ENCODE measurements at regions not wholly inside any gene's neighbourhood (a gene's known extent, or its start where the extent isn't known, plus 50 kb on each side); places are given as distances from the start of the nearest gene placed in this dataset.
A peak's percentile ranks its signal among the peaks of the same experiment; 100 is the strongest.

DNA sequence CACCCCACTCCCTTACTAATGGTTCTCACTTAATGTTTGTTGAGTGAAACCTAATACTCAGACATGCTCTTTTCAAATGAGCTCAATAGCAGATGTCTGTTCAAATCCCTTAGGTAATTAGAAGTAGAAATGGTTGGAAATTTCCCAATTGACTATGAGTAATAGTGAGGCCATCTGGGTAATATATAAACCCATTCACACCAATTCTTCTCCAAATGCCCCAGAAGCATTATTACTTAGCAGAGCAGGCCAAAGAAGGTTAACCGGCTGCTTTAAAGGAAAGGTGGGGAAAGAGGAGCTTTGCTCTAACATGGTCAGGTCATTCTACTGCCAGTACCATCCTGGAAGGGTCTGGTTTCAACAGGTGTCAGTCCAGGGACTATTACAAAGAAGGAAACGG, 119.5 kb upstream of the MTAP start:
- dilution Hi-C loops (cut with MboI; ENCODE audit: extremely low pct_ligation_motif_present, low sequenced_read_pairs): no loop called here
- Histone ChIP-seq H3K9me3 (ENCODE audit: control insufficient read depth, low read depth, low read length) (no peaks in the 10 kb centered on the region), H4K20me1 (ENCODE audit: control insufficient read depth, extremely low read depth, insufficient read depth, low read length) (no peaks in the 10 kb centered on the region), H3K9me1 (ENCODE audit: control insufficient read depth, extremely low read depth, insufficient read depth, low read length) (no peaks in the 10 kb centered on the region), H3K4me3 (ENCODE audit: control insufficient read depth in 2 of 3, extremely low read depth in 1 of 3, insufficient read depth in 2 of 3, low read depth in 1 of 3, low read length in 3 of 3) (no peak overlapping the region), H3K79me2 (ENCODE audit: control insufficient read depth, insufficient read depth, low read length) (peaks cover 15% of the 10 kb centered on the region), H2AFZ (ENCODE audit: control insufficient read depth, low read length) (no peak overlapping the region), H3K4me1 (ENCODE audit: control insufficient read depth, extremely low read depth, insufficient read depth, low read length) (peaks cover 92% of the 10 kb centered on the region), H3K27ac (ENCODE audit: control insufficient read depth, insufficient read depth, low read length) (peak overlapping the region; percentile 95), H3K9ac (ENCODE audit: control insufficient read depth, extremely low read depth, insufficient read depth, low read length) (peak overlapping the region; percentile 67), H3K36me3 (ENCODE audit: control insufficient read depth in 2 of 2, extremely low read depth in 1 of 2, insufficient read depth in 2 of 2, low read length in 2 of 2) (no peaks in the 10 kb centered on the region), H3K4me2 (ENCODE audit: control insufficient read depth, extremely low read depth, insufficient read depth, low read depth, low read length) (peak overlapping the region; percentile 84), H3K27me3 (ENCODE audit: control insufficient read depth, extremely low read depth, insufficient read depth, low read length) (no peaks in the 10 kb centered on the region)
- FAIRE-seq (peak; percentile 87), DNase-seq (ENCODE audit: low read depth, low spot score) (no peak)
- TF ChIP-seq EZH2 (IDR thresholded peaks at IDR 0.05; ENCODE audit: low read length) (no peak), CTCF (optimal IDR thresholded peaks at IDR 0.05 in 1 of 3, IDR thresholded peaks at IDR 0.05 in 1 of 3, conservative IDR thresholded peaks at IDR 0.05 in 1 of 3; ENCODE audit: extremely low read depth in 1 of 3, insufficient read depth in 2 of 3, low read length in 3 of 3) (no peak)

GRCh38 chr9:21683484-21684175, 118.8 kb upstream of the MTAP start:
- Histone ChIP-seq H3K9ac (ENCODE audit: control insufficient read depth, extremely low read depth, insufficient read depth, low read length) (peak overlapping the region; percentile 67), H2AFZ (ENCODE audit: control insufficient read depth, low read length) (no peak overlapping the region), H3K79me2 (ENCODE audit: control insufficient read depth, insufficient read depth, low read length) (peaks cover 17% of the 10 kb centered on the region), H3K27me3 (ENCODE audit: control insufficient read depth, extremely low read depth, insufficient read depth, low read length) (no peaks in the 10 kb centered on the region), H4K20me1 (ENCODE audit: control insufficient read depth, extremely low read depth, insufficient read depth, low read length) (no peaks in the 10 kb centered on the region), H3K4me1 (ENCODE audit: control insufficient read depth, extremely low read depth, insufficient read depth, low read length) (peaks cover 91% of the 10 kb centered on the region), H3K9me3 (ENCODE audit: control insufficient read depth, low read depth, low read length) (no peaks in the 10 kb centered on the region), H3K36me3 (ENCODE audit: control insufficient read depth in 2 of 2, extremely low read depth in 1 of 2, insufficient read depth in 2 of 2, low read length in 2 of 2) (no peaks in the 10 kb centered on the region), H3K9me1 (ENCODE audit: control insufficient read depth, extremely low read depth, insufficient read depth, low read length) (no peaks in the 10 kb centered on the region), H3K4me3 (ENCODE audit: control insufficient read depth in 2 of 3, extremely low read depth in 1 of 3, insufficient read depth in 2 of 3, low read depth in 1 of 3, low read length in 3 of 3) (peak overlapping the region in 2 of 3 experiments; percentile 39 to 44), H3K27ac (ENCODE audit: control insufficient read depth, insufficient read depth, low read length) (peak overlapping the region; percentile 95), H3K4me2 (ENCODE audit: control insufficient read depth, extremely low read depth, insufficient read depth, low read depth, low read length) (peak overlapping the region; percentile 84)
- dilution Hi-C loops (cut with MboI; ENCODE audit: extremely low pct_ligation_motif_present, low sequenced_read_pairs): no loop called here
- TF ChIP-seq EZH2 (IDR thresholded peaks at IDR 0.05; ENCODE audit: low read length) (no peak), CTCF (optimal IDR thresholded peaks at IDR 0.05 in 1 of 3, IDR thresholded peaks at IDR 0.05 in 1 of 3, conservative IDR thresholded peaks at IDR 0.05 in 1 of 3; ENCODE audit: extremely low read depth in 1 of 3, insufficient read depth in 2 of 3, low read length in 3 of 3) (no peak)
- FAIRE-seq (peak; percentile 65), DNase-seq (ENCODE audit: low read depth, low spot score) (no peak)
